ENCODE measurements at regions not wholly inside any gene's neighbourhood (a gene's known extent, or its start where the extent isn't known, plus 50 kb on each side); places are given as distances from the start of the nearest gene placed in this dataset.
A peak's percentile ranks its signal among the peaks of the same experiment; 100 is the strongest.

- Histone ChIP-seq H3K4me3 (ENCODE audit: low read length) (no peak overlapping the region), H3K56ac (ENCODE audit: low read length) (no peak overlapping the region), H3K79me1 (ENCODE audit: low read length) (no peaks in the 10 kb centered on the region), H3K36me3 (ENCODE audit: control insufficient read depth, insufficient read depth, low read length) (no peaks in the 10 kb centered on the region), H2AK5ac (ENCODE audit: low read length) (no peak overlapping the region), H4K5ac (ENCODE audit: low read length) (no peak overlapping the region), H2BK120ac (ENCODE audit: low read depth, low read length) (no peak overlapping the region), H3K9ac (ENCODE audit: low read length) (no peak overlapping the region), H2BK15ac (replicated peaks; ENCODE audit: low read depth) (peak overlapping the region; percentile 92), H3K4me2 (ENCODE audit: low read length) (no peak overlapping the region), H3K18ac (ENCODE audit: low read length) (peak overlapping the region; percentile 51), H3K23ac (ENCODE audit: low read length) (no peak overlapping the region), H3K4ac (ENCODE audit: low read depth, low read length) (no peak overlapping the region), H3K79me2 (ENCODE audit: control insufficient read depth, insufficient read depth, low read length) (no peaks in the 10 kb centered on the region), H4K8ac (ENCODE audit: low read depth, low read length) (no peak overlapping the region), H3K27ac (ENCODE audit: low read depth, low read length) (no peak overlapping the region), H3K4me1 (ENCODE audit: control insufficient read depth, low read depth, low read length) (no peaks in the 10 kb centered on the region), H3K27me3 (ENCODE audit: insufficient read depth, low read length, poor library complexity) (peaks cover under 1% of the 10 kb centered on the region), H2BK5ac (ENCODE audit: low read length) (no peak overlapping the region)
- DNase-seq, result peak; percentile 8
- no CpG with 5 or more reads among the region's 3 CpGs for WGBS (ENCODE audit: extremely low coverage, insufficient coverage, low lambda C conversion rate)
Observed at GRCh38 chr5:104650313-104651055, 1087.9 kb upstream of the NUDT12 start.

DNA sequence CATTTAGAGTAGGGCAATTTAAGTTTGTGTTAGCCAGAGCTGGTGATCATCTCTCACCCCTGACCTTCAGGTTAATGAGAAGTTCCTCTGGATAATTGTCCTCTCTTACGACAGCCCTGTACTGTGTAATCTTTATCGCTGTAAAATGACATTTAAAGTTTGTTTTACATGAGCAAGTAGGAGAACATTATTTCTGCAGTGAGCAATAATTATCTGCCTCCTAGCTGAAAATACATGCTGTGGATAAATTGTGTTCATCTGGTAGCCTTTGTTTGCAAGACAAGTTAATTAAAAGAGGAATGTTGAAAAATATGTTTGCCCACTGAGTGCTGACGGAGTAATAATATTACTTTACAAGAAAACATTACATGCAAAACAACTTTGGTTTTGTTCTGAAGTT, 1083.8 kb upstream of the NUDT12 start:
- no peak overlapping the region for H3K27ac ChIP-seq (ENCODE audit: low read depth, low read length)
- no peak for DNase-seq
- no peak overlapping the region for H2BK120ac ChIP-seq (ENCODE audit: low read depth, low read length)
- no peaks in the 10 kb centered on the region for H3K79me1 ChIP-seq (ENCODE audit: low read length)
- H3K36me3 ChIP-seq (ENCODE audit: control insufficient read depth, insufficient read depth, low read length), result no peaks in the 10 kb centered on the region
- no peaks in the 10 kb centered on the region for H3K4me1 ChIP-seq (ENCODE audit: control insufficient read depth, low read depth, low read length)
- no peak overlapping the region for H3K4me3 ChIP-seq (ENCODE audit: low read length)
- no peak overlapping the region for H3K56ac ChIP-seq (ENCODE audit: low read length)
- H2AK5ac ChIP-seq (ENCODE audit: low read length), result no peak overlapping the region
- H3K4me2 ChIP-seq (ENCODE audit: low read length), result no peak overlapping the region
- H3K9ac ChIP-seq (ENCODE audit: low read length), result no peak overlapping the region
- H2BK5ac ChIP-seq (ENCODE audit: low read length), result no peak overlapping the region
- no peak overlapping the region for H3K18ac ChIP-seq (ENCODE audit: low read length)
- H3K4ac ChIP-seq (ENCODE audit: low read depth, low read length), result no peak overlapping the region
- H4K8ac ChIP-seq (ENCODE audit: low read depth, low read length), result no peak overlapping the region
- H2BK15ac ChIP-seq (replicated peaks; ENCODE audit: low read depth), result no peak overlapping the region
- no peak overlapping the region for H4K5ac ChIP-seq (ENCODE audit: low read length)
- peaks cover 3% of the 10 kb centered on the region for H3K27me3 ChIP-seq (ENCODE audit: insufficient read depth, low read length, poor library complexity)
- H3K79me2 ChIP-seq (ENCODE audit: control insufficient read depth, insufficient read depth, low read length), result no peaks in the 10 kb centered on the region
- WGBS (ENCODE audit: extremely low coverage, insufficient coverage, low lambda C conversion rate), result no CpG with 5 or more reads among the region's 3 CpGs
- no peak overlapping the region for H3K23ac ChIP-seq (ENCODE audit: low read length)

DNA sequence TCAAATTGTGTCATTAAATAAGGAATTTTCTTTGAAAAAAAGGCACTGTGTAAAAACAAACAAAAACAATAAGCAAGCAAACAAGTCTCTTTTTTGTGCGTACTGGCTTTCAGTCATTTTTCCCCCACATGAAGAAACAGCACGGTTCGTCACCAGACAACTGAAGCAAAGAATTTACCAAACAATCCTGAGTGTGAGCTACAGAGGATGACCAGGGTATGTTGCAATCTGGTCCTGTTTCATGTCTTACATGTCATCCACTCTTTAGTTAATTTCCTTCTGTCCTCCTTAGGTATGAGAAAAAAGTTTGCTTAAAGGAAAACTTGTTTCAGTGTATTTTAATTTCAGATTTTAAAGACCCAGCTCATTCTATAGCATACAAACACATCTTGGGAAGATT, 1080.7 kb upstream of the NUDT12 start:
- Histone ChIP-seq H3K56ac (ENCODE audit: low read length) (no peak overlapping the region), H3K18ac (ENCODE audit: low read length) (no peak overlapping the region), H3K4me3 (ENCODE audit: low read length) (no peak overlapping the region), H3K9ac (ENCODE audit: low read length) (no peak overlapping the region), H2BK5ac (ENCODE audit: low read length) (no peak overlapping the region), H3K27me3 (ENCODE audit: insufficient read depth, low read length, poor library complexity) (peaks cover 3% of the 10 kb centered on the region), H3K36me3 (ENCODE audit: control insufficient read depth, insufficient read depth, low read length) (no peaks in the 10 kb centered on the region), H3K4me1 (ENCODE audit: control insufficient read depth, low read depth, low read length) (no peaks in the 10 kb centered on the region), H2AK5ac (ENCODE audit: low read length) (no peak overlapping the region), H4K8ac (ENCODE audit: low read depth, low read length) (no peak overlapping the region), H3K79me2 (ENCODE audit: control insufficient read depth, insufficient read depth, low read length) (no peaks in the 10 kb centered on the region), H3K23ac (ENCODE audit: low read length) (no peak overlapping the region), H3K4me2 (ENCODE audit: low read length) (no peak overlapping the region), H3K27ac (ENCODE audit: low read depth, low read length) (no peak overlapping the region), H2BK120ac (ENCODE audit: low read depth, low read length) (no peak overlapping the region), H3K79me1 (ENCODE audit: low read length) (no peaks in the 10 kb centered on the region), H3K4ac (ENCODE audit: low read depth, low read length) (no peak overlapping the region), H2BK15ac (replicated peaks; ENCODE audit: low read depth) (no peak overlapping the region), H4K5ac (ENCODE audit: low read length) (no peak overlapping the region)
- DNase-seq, result no peak
- no CpG with 5 or more reads among the region's 3 CpGs for WGBS (ENCODE audit: extremely low coverage, insufficient coverage, low lambda C conversion rate)

- no peak overlapping the region for H3K56ac ChIP-seq (ENCODE audit: low read length)
- no peak overlapping the region for H3K4ac ChIP-seq (ENCODE audit: low read depth, low read length)
- H3K23ac ChIP-seq (ENCODE audit: low read length), result no peak overlapping the region
- H3K4me2 ChIP-seq (ENCODE audit: low read length), result no peak overlapping the region
- no peak overlapping the region for H3K18ac ChIP-seq (ENCODE audit: low read length)
- H3K4me1 ChIP-seq (ENCODE audit: control insufficient read depth, low read depth, low read length), result no peaks in the 10 kb centered on the region
- no peak overlapping the region for H3K9ac ChIP-seq (ENCODE audit: low read length)
- no peaks in the 10 kb centered on the region for H3K27me3 ChIP-seq (ENCODE audit: insufficient read depth, low read length, poor library complexity)
- H3K27ac ChIP-seq (ENCODE audit: low read depth, low read length), result no peak overlapping the region
- no peak overlapping the region for H4K5ac ChIP-seq (ENCODE audit: low read length)
- no peak overlapping the region for H2AK5ac ChIP-seq (ENCODE audit: low read length)
- no peak overlapping the region for H2BK15ac ChIP-seq (replicated peaks; ENCODE audit: low read depth)
- WGBS (ENCODE audit: extremely low coverage, insufficient coverage, low lambda C conversion rate), result no CpG with 5 or more reads among the region's 3 CpGs
- no peaks in the 10 kb centered on the region for H3K79me2 ChIP-seq (ENCODE audit: control insufficient read depth, insufficient read depth, low read length)
- H3K36me3 ChIP-seq (ENCODE audit: control insufficient read depth, insufficient read depth, low read length), result no peaks in the 10 kb centered on the region
- no peak overlapping the region for H4K8ac ChIP-seq (ENCODE audit: low read depth, low read length)
- no peak overlapping the region for H2BK5ac ChIP-seq (ENCODE audit: low read length)
- no peak overlapping the region for H2BK120ac ChIP-seq (ENCODE audit: low read depth, low read length)
- no peaks in the 10 kb centered on the region for H3K79me1 ChIP-seq (ENCODE audit: low read length)
- no peak for DNase-seq
- H3K4me3 ChIP-seq (ENCODE audit: low read length), result no peak overlapping the region
Observed at GRCh38 chr5:104635227-104635626, 1072.6 kb upstream of the NUDT12 start.

- H2AK5ac ChIP-seq (ENCODE audit: low read length), result no peak overlapping the region
- no peak overlapping the region for H4K5ac ChIP-seq (ENCODE audit: low read length)
- H3K27ac ChIP-seq (ENCODE audit: low read depth, low read length), result no peak overlapping the region
- no peak for DNase-seq
- H2BK5ac ChIP-seq (ENCODE audit: low read length), result no peak overlapping the region
- no peak overlapping the region for H4K8ac ChIP-seq (ENCODE audit: low read depth, low read length)
- H2BK120ac ChIP-seq (ENCODE audit: low read depth, low read length), result no peak overlapping the region
- no peak overlapping the region for H3K18ac ChIP-seq (ENCODE audit: low read length)
- no peak overlapping the region for H3K4me2 ChIP-seq (ENCODE audit: low read length)
- no peaks in the 10 kb centered on the region for H3K4me1 ChIP-seq (ENCODE audit: control insufficient read depth, low read depth, low read length)
- no peaks in the 10 kb centered on the region for H3K36me3 ChIP-seq (ENCODE audit: control insufficient read depth, insufficient read depth, low read length)
- no peaks in the 10 kb centered on the region for H3K79me1 ChIP-seq (ENCODE audit: low read length)
- no peaks in the 10 kb centered on the region for H3K27me3 ChIP-seq (ENCODE audit: insufficient read depth, low read length, poor library complexity)
- no peak overlapping the region for H3K4ac ChIP-seq (ENCODE audit: low read depth, low read length)
- H2BK15ac ChIP-seq (replicated peaks; ENCODE audit: low read depth), result no peak overlapping the region
- H3K4me3 ChIP-seq (ENCODE audit: low read length), result no peak overlapping the region
- no peak overlapping the region for H3K23ac ChIP-seq (ENCODE audit: low read length)
- H3K56ac ChIP-seq (ENCODE audit: low read length), result no peak overlapping the region
- H3K9ac ChIP-seq (ENCODE audit: low read length), result no peak overlapping the region
- H3K79me2 ChIP-seq (ENCODE audit: control insufficient read depth, insufficient read depth, low read length), result no peaks in the 10 kb centered on the region
Observed at GRCh38 chr5:104628911-104629310, 1066.3 kb upstream of the NUDT12 start.

- no peak overlapping the region for H3K4ac ChIP-seq (ENCODE audit: low read depth, low read length)
- H3K56ac ChIP-seq (ENCODE audit: low read length), result no peak overlapping the region
- no peak overlapping the region for H3K27ac ChIP-seq (ENCODE audit: low read depth, low read length)
- no peaks in the 10 kb centered on the region for H3K4me1 ChIP-seq (ENCODE audit: control insufficient read depth, low read depth, low read length)
- H3K79me1 ChIP-seq (ENCODE audit: low read length), result no peaks in the 10 kb centered on the region
- no peak overlapping the region for H3K9ac ChIP-seq (ENCODE audit: low read length)
- H3K36me3 ChIP-seq (ENCODE audit: control insufficient read depth, insufficient read depth, low read length), result no peaks in the 10 kb centered on the region
- no peak overlapping the region for H4K5ac ChIP-seq (ENCODE audit: low read length)
- no peak overlapping the region for H3K4me2 ChIP-seq (ENCODE audit: low read length)
- H3K18ac ChIP-seq (ENCODE audit: low read length), result no peak overlapping the region
- H3K23ac ChIP-seq (ENCODE audit: low read length), result no peak overlapping the region
- H3K27me3 ChIP-seq (ENCODE audit: insufficient read depth, low read length, poor library complexity), result no peaks in the 10 kb centered on the region
- no peaks in the 10 kb centered on the region for H3K79me2 ChIP-seq (ENCODE audit: control insufficient read depth, insufficient read depth, low read length)
- no CpG with 5 or more reads among the region's 2 CpGs for WGBS (ENCODE audit: extremely low coverage, insufficient coverage, low lambda C conversion rate)
- H3K4me3 ChIP-seq (ENCODE audit: low read length), result no peak overlapping the region
- no peak overlapping the region for H2BK15ac ChIP-seq (replicated peaks; ENCODE audit: low read depth)
- DNase-seq, result no peak
- H2AK5ac ChIP-seq (ENCODE audit: low read length), result no peak overlapping the region
- H4K8ac ChIP-seq (ENCODE audit: low read depth, low read length), result no peak overlapping the region
- H2BK5ac ChIP-seq (ENCODE audit: low read length), result no peak overlapping the region
- no peak overlapping the region for H2BK120ac ChIP-seq (ENCODE audit: low read depth, low read length)
Observed at GRCh38 chr5:104626122-104626521, 1063.5 kb upstream of the NUDT12 start.
